ENCODE measurements at regions not wholly inside any gene's neighbourhood (a gene's known extent, or its start where the extent isn't known, plus 50 kb on each side); places are given as distances from the start of the nearest gene placed in this dataset.

- no peak for DNase-seq (ENCODE audit: low read depth)
- no peak for TF ChIP-seq CTCF (conservative IDR thresholded peaks at IDR 0.05; ENCODE audit: low read depth, low read length)
Measured at GRCh38 chr7:18336626-18337025, 158.9 kb upstream of the HDAC9 start.

GRCh38 chr7:18337048-18337809, 158.3 kb upstream of the HDAC9 start:
- no peak for TF ChIP-seq CTCF (conservative IDR thresholded peaks at IDR 0.05; ENCODE audit: low read depth, low read length)
- no peak overlapping the region for H3K4me3 ChIP-seq (ENCODE audit: low read depth, low read length)
- DNase-seq (ENCODE audit: low read depth), result no peak

More at GRCh38 chr7:18336626-18337025, 158.9 kb upstream of the HDAC9 start:
- H3K4me3 ChIP-seq (ENCODE audit: low read depth, low read length), result no peak overlapping the region

- no peak for DNase-seq (ENCODE audit: low read depth)
- TF ChIP-seq CTCF (conservative IDR thresholded peaks at IDR 0.05; ENCODE audit: low read depth, low read length), result no peak
Measured at GRCh38 chr7:18338910-18339523, 156.5 kb upstream of the HDAC9 start.

GRCh38 chr7:18341756-18342155, 153.8 kb upstream of the HDAC9 start:
- no peak for TF ChIP-seq CTCF (conservative IDR thresholded peaks at IDR 0.05; ENCODE audit: low read depth, low read length)

More at GRCh38 chr7:18338910-18339523, 156.5 kb upstream of the HDAC9 start:
- H3K4me3 ChIP-seq (ENCODE audit: low read depth, low read length), result no peak overlapping the region

GRCh38 chr7:18343047-18343446, 152.5 kb upstream of the HDAC9 start:
- TF ChIP-seq CTCF (conservative IDR thresholded peaks at IDR 0.05; ENCODE audit: low read depth, low read length), result no peak
- no peak overlapping the region for H3K4me3 ChIP-seq (ENCODE audit: low read depth, low read length)
- no peak for DNase-seq (ENCODE audit: low read depth)

More at GRCh38 chr7:18341756-18342155, 153.8 kb upstream of the HDAC9 start:
- no peak overlapping the region for H3K4me3 ChIP-seq (ENCODE audit: low read depth, low read length)
- no peak for DNase-seq (ENCODE audit: low read depth)

- no peak for TF ChIP-seq CTCF (conservative IDR thresholded peaks at IDR 0.05; ENCODE audit: low read depth, low read length)
- H3K4me3 ChIP-seq (ENCODE audit: low read depth, low read length), result no peak overlapping the region
- no peak for DNase-seq (ENCODE audit: low read depth)
Measured at GRCh38 chr7:18344536-18344935, 151.0 kb upstream of the HDAC9 start.

Measured in epithelial cell of proximal tubule (primary cell).